CD4-positive, alpha-beta T cell (primary cell): ENCODE measurements at regions not wholly inside any gene's neighbourhood (a gene's known extent, or its start where the extent isn't known, plus 50 kb on each side); places are given as distances from the start of the nearest gene placed in this dataset.

Experiments used
- ATAC-seq: fragments of 200-7000 bp; cut with Tn5 transposase; one replicate; pipeline ENCODE4 v1.10.0; 2022; ENCODE audit warnings: mild to moderate bottlenecking; ENCODE audit not compliant: poor library complexity
- CTCF ChIA-PET: fragments of 350-600 bp; sonication (Branson Sonifier 250); formaldehyde crosslinking; loops from one replicate; lab custom pipeline; 2021; ENCODE audit warnings: antibody characterized with exemption, inconsistent platforms; lab: Charles Lee
- POLR2A ChIA-PET: fragments of 350-600 bp; sonication (Branson Sonifier 250); formaldehyde crosslinking; loops from one replicate; lab custom pipeline; 2021; ENCODE audit warnings: antibody characterized with exemption, inconsistent platforms; lab: Charles Lee
- DNase-seq, 14 experiments: peaks; one replicate each; pipeline ENCODE4 v3.0.0-alpha.2; 2013 to 2020; ENCODE audit warnings: mixed read lengths in 2 of 14
- H3K27ac ChIP-seq, 2 donors: one replicate each; pipeline versions ENCODE4 v1.5.1 to v1.7.0; 2013; ENCODE audit warnings: low read length in 2 of 2, low read depth in 1 of 2, mild to moderate bottlenecking in 1 of 2
- H3K27me3 ChIP-seq, 2 experiments: 1 replicate in 1 of 2; 2 replicates in 1 of 2; pipeline versions ENCODE4 v1.6.1 to v1.7.0; 2013; ENCODE audit warnings: low read length in 2 of 2, control low read depth in 1 of 2, mild to moderate bottlenecking in 1 of 2, moderate library complexity in 1 of 2; ENCODE audit not compliant: insufficient read depth in 2 of 2, control insufficient read depth in 1 of 2
- H3K36me3 ChIP-seq: one replicate; pipeline ENCODE4 v1.6.1; 2013; ENCODE audit warnings: low read length, control low read depth; ENCODE audit not compliant: insufficient read depth
- H3K4me1 ChIP-seq: one replicate; pipeline ENCODE4 v1.6.1; 2013; ENCODE audit warnings: low read length, control low read depth; ENCODE audit not compliant: insufficient read depth
- H3K4me3 ChIP-seq: one replicate; pipeline ENCODE4 v1.5.1; 2013; ENCODE audit warnings: mild to moderate bottlenecking, low read length, moderate library complexity
- H3K9me3 ChIP-seq, 2 experiments: 1 replicate in 1 of 2; 2 replicates in 1 of 2; pipeline versions ENCODE4 v1.6.1 to v1.7.0; 2013; ENCODE audit warnings: low read length in 2 of 2, mild to moderate bottlenecking in 2 of 2, control low read depth in 1 of 2, moderate library complexity in 1 of 2; ENCODE audit not compliant: control insufficient read depth in 1 of 2, insufficient read depth in 1 of 2
- H3K27ac Mint-ChIP-seq: one replicate; pipeline ENCODE4 v1.8.0; 2020; ENCODE audit warnings: mixed read lengths
- H3K27me3 Mint-ChIP-seq: one replicate; pipeline ENCODE4 v1.8.0; 2021; ENCODE audit warnings: mixed read lengths
- H3K36me3 Mint-ChIP-seq: one replicate; pipeline ENCODE4 v1.8.0; 2021; ENCODE audit warnings: low read depth, mixed read lengths
- H3K4me1 Mint-ChIP-seq: one replicate; pipeline ENCODE4 v1.8.0; 2021; ENCODE audit warnings: low read depth, mixed read lengths
- H3K4me3 Mint-ChIP-seq: one replicate; pipeline ENCODE4 v1.8.0; 2020; ENCODE audit warnings: mild to moderate bottlenecking, mixed read lengths
- H3K9me3 Mint-ChIP-seq: one replicate; pipeline ENCODE4 v1.8.0; 2020; ENCODE audit warnings: mixed read lengths
- intact Hi-C, 2 experiments: fragments of 100-400 bp; cut with DNase I in 1 of 2; cut with micrococcal nuclease in 1 of 2; formaldehyde crosslinking; loops; one replicate each; pipeline versions ENCODE4 v1.15.1 to v1.9.0; 2023 to 2025; cut with DNase I, micrococcal nuclease
- TF ChIP-seq, protein P1 (sequence below): fragments of 200-600 bp; IDR thresholded peaks from one replicate; pipeline ENCODE4 v1.8.0; 2022; ENCODE audit warnings: antibody characterized with exemption, mild to moderate bottlenecking

DNA sequence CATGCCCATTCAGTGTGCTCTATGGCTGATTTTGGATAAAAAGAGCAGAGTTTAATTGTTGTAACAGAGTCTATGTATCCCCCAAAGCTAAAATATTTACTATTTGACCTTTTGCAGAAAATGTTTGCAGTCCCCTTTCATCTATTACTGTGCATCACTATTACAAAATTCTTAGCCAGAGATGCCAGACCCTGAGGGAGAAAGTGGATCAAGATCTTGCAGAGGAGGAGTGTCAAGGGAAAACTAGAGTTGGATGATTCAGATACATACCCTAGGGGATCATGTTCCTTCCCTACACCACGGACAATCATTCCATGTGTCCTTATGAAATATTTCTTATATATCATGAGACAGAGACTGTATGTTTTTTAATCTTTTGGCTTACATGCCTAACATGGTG lies 68.6 kb upstream of the TPRG1 start:
- intact Hi-C loops, result no loop called here
- Mint-ChIP-seq H3K27ac (no peak overlapping the region), H3K27me3 (no peaks in the 10 kb centered on the region), H3K36me3 (no peaks in the 10 kb centered on the region), H3K9me3 (no peaks in the 10 kb centered on the region), H3K4me1 (no peaks in the 10 kb centered on the region), H3K4me3 (no peak overlapping the region)
- Histone ChIP-seq H3K36me3 (no peaks in the 10 kb centered on the region), H3K27ac (no peak overlapping the region), H3K4me3 (no peak overlapping the region), H3K4me1 (no peaks in the 10 kb centered on the region), H3K27me3 (no peaks in the 10 kb centered on the region), H3K9me3 (no peaks in the 10 kb centered on the region)
- TF ChIP-seq, protein P1, sequence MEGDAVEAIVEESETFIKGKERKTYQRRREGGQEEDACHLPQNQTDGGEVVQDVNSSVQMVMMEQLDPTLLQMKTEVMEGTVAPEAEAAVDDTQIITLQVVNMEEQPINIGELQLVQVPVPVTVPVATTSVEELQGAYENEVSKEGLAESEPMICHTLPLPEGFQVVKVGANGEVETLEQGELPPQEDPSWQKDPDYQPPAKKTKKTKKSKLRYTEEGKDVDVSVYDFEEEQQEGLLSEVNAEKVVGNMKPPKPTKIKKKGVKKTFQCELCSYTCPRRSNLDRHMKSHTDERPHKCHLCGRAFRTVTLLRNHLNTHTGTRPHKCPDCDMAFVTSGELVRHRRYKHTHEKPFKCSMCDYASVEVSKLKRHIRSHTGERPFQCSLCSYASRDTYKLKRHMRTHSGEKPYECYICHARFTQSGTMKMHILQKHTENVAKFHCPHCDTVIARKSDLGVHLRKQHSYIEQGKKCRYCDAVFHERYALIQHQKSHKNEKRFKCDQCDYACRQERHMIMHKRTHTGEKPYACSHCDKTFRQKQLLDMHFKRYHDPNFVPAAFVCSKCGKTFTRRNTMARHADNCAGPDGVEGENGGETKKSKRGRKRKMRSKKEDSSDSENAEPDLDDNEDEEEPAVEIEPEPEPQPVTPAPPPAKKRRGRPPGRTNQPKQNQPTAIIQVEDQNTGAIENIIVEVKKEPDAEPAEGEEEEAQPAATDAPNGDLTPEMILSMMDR, result no peak
- DNase-seq (no peak), ATAC-seq (no peak)
- CTCF ChIA-PET, result interaction anchor here (0.9 kb wide), 1 partner anchor 19 kb away, joined by 3 read pairs; no protein-coding TSS in a partner anchor
- POLR2A ChIA-PET, result no interaction called here

DNA sequence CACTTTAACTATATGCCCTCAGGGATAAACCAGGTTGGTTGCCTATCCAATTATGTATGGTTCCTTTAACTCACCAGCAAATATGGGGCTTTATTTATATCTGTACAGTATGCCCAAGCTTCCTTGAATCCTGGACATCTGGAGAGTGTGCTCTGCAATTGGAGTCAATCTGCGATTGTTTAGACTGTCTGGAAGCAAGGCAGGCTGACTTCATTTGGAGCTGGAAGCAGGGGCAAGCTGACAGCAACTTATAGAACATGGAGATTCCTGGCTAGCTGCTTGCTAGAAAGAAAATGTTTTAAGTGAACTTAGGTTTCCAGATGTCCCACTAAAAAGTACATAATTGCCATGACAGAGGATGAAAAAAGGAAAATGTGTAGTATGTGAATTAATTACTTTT lies 63.7 kb upstream of the TPRG1 start:
- no peaks in the 10 kb centered on the region for H3K36me3 ChIP-seq
- H3K4me1 Mint-ChIP-seq, result no peaks in the 10 kb centered on the region
- ATAC-seq (no peak), DNase-seq (no peak)
- intact Hi-C loops, result no loop called here
- no peaks in the 10 kb centered on the region for H3K27me3 ChIP-seq
- no peaks in the 10 kb centered on the region for H3K9me3 ChIP-seq
- no peak overlapping the region for H3K4me3 Mint-ChIP-seq
- no peaks in the 10 kb centered on the region for H3K9me3 Mint-ChIP-seq
- H3K27me3 Mint-ChIP-seq, result no peaks in the 10 kb centered on the region
- no peak overlapping the region for H3K27ac ChIP-seq
- no peak overlapping the region for H3K4me3 ChIP-seq
- H3K27ac Mint-ChIP-seq, result no peak overlapping the region
- ChIA-PET POLR2A (no interaction called here), CTCF (interaction anchor here (0.7 kb wide), 1 partner anchor 35 kb away, joined by 3 read pairs; no protein-coding TSS in a partner anchor)
- H3K4me1 ChIP-seq, result no peaks in the 10 kb centered on the region
- no peaks in the 10 kb centered on the region for H3K36me3 Mint-ChIP-seq
- TF ChIP-seq, protein P1, result no peak

DNA sequence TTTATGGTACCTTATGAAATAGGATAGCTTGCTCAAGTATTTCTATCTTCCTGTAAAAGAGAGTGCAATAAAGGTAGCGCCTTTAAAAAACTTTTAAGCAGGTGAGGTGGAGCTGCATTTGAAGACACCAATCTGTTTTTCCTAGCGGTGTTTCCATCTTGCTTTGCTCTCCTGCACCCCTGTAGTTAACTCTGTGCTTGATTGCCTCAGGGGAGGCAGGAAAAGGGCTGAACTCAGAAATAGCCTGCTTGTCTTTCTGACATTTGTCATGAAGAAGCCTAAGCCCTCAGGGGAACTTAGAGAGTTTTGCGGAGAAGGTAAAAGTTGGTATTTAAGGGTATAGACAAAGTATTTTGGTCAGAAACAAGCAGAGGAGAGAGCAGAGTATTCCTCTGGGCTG lies 63.0 kb upstream of the TPRG1 start:
- ATAC-seq (no peak), DNase-seq (no peak)
- Mint-ChIP-seq H3K9me3 (no peaks in the 10 kb centered on the region), H3K36me3 (no peaks in the 10 kb centered on the region), H3K4me3 (no peak overlapping the region), H3K27me3 (no peaks in the 10 kb centered on the region), H3K27ac (no peak overlapping the region), H3K4me1 (no peaks in the 10 kb centered on the region)
- H3K4me1 ChIP-seq, result no peaks in the 10 kb centered on the region
- ChIA-PET CTCF (no interaction called here), POLR2A (no interaction called here)
- no peak overlapping the region for H3K4me3 ChIP-seq
- no peaks in the 10 kb centered on the region for H3K9me3 ChIP-seq
- TF ChIP-seq, protein P1, result no peak
- H3K36me3 ChIP-seq, result no peaks in the 10 kb centered on the region
- H3K27me3 ChIP-seq, result no peaks in the 10 kb centered on the region
- no peak overlapping the region for H3K27ac ChIP-seq
- intact Hi-C loops, result no loop called here
